NCI-H774 (cell line): ENCODE measurements at regions not wholly inside any gene's neighbourhood (a gene's known extent, or its start where the extent isn't known, plus 50 kb on each side); places are given as distances from the start of the nearest gene placed in this dataset.
A peak's percentile ranks its signal among the peaks of the same experiment; 100 is the strongest.

Experiments
- DNase-seq: peaks from one replicate; lab custom pipeline; 2025; lab: John Stamatoyannopoulos, UW

- no peak for DNase-seq
Observed at GRCh38 chr1:219521325-219521724, 91.6 kb downstream of the ZC3H11B start.

DNA sequence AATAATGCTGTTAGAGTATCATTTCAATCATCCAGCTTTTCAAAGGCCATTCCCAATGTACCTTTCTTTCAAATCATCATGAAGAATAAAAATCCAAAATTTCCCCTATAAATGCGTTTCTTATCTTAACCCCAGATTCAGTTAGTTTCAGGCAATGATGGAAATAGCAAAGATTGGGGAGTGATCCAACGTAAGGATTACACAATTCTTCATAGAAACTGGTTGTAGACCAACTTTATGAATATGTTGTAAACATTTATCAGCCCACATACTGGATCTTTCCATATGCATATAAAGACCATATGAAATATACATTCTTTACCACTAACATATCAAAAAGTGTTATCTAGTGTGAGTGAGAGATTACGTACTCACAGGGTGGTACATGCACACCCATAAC lies 92.7 kb downstream of the ZC3H11B start:
- no peak for DNase-seq

DNA sequence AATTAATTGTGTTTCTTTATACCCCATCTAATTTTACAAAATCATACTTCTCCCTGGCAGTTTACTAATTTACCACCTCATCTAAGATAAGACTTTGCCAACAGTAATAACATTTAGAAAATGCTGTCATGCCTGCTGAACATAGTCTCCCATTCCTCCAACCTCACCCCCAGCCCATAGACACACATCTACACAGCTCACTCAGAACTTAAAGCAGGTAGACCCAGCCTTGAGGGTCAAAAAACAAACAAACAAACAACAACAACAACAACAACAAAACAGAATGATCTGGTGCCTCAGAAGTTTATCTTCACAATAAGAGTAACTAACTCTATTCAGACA lies 94.0 kb downstream of the ZC3H11B start:
- no peak for DNase-seq

GRCh38 chr1:219518168-219518906 lies 94.6 kb downstream of the ZC3H11B start:
- no peak for DNase-seq

DNA sequence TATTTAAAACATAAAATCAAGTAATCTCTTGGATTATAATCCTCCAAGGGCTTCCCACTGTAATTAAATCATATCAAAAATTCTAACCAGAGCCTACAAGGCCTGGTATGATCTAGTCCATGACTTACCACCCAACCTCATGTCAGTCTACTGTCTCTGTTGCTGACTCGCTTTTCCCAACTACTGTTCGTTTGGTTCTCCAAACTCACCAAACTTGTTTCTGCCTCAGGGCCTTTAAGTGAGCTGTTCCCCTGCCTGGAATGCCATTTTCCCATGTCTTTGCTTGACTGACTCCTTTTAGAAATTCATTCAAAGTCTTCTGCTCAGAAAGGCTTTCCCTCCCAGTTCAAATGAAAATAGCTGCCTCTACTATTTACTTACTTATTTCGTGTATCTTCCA lies 95.9 kb downstream of the ZC3H11B start:
- DNase-seq: no peak

DNA sequence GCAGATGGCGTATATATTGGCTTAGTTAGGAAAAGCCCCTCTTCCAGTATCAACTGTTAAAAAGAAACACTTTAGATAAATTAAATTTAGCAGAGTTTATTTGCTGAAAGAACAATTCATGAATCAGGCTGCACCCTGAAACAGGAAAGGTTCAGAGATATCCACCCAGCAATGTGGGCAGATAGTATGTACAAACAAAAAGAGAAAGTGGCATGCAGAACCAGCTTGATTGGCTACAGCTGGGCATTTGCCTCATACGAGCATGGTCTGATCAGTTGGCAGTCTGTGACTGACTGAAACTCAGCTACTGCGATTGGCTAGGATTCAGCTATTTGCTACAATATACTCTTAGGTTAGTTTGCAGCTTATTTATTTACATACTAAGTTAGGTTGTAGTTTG lies 98.2 kb downstream of the ZC3H11B start:
- no peak for DNase-seq

DNA sequence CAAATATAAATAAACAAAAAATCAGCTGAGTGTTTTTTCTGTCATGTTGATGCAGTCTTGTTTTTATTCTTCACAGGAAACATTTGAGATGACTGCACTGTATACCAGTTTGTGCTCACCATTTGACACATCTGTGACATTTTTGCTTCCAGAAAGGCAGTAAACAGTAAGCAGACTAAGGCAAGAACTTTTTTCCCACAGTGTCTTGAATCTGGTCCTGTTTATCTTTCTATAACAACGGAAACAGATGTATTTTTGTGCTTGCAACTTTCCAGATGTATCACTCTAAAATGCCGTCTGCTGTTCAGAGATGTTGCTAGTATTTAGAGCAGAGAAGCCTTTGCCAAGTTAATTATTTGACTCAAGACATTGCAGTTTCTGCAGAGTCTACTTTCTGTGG lies 105.5 kb downstream of the ZC3H11B start:
- no peak for DNase-seq

GRCh38 chr1:219506936-219507335 lies 106.0 kb downstream of the ZC3H11B start:
- DNase-seq: no peak

GRCh38 chr1:219506473-219506899 lies 106.4 kb downstream of the ZC3H11B start:
- no peak for DNase-seq

DNA sequence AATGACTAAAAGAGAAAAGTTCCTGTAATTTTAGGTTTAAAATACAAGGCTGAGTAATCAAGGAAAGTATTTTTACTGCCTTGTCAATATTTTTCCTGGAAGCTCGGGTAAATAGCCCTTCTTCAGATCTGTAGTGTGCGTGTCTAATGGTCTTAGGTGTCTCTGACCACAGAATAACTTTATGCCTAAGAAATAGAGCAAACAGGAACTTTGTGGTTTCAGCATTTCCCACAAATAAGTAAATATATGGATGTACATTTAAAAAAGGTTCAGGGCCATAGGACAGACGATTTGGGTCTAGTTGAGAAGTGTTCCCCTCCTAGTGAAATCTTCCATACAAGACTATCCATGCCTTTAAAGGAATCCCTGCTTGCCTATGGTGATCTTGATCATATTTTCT lies 107.0 kb downstream of the ZC3H11B start:
- no peak for DNase-seq

GRCh38 chr1:219503604-219504003 lies 109.3 kb downstream of the ZC3H11B start:
- no peak for DNase-seq

GRCh38 chr1:219500327-219500897 lies 112.5 kb downstream of the ZC3H11B start:
- no peak for DNase-seq

- DNase-seq: no peak
Observed at GRCh38 chr1:219498666-219499065, 114.2 kb downstream of the ZC3H11B start.

- DNase-seq: peak; percentile 21
Observed at GRCh38 chr1:219495737-219496408, 117.0 kb downstream of the ZC3H11B start.

GRCh38 chr1:219492717-219493116 lies 120.2 kb downstream of the ZC3H11B start:
- DNase-seq: no peak

GRCh38 chr1:219490566-219490965 lies 122.3 kb downstream of the ZC3H11B start:
- DNase-seq: no peak

DNA sequence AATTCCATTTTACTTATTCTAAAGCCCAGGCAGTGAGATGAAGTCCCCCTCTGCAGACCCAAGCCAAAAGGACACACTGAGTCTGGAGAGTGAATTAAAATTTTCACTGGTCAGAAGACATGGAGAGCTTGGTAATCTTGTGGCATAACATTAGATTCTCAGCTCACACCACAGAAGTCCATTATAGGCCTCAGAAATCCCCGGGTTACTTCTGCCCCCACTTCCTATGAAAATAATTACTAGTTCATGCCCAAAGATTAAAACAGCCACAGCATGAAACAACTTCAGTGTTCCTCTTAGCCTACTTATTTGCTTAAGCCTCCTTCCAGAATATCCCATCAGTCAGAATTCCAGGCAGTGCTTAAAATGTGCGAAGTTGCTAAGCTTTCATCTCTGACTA lies 123.3 kb downstream of the ZC3H11B start:
- no peak for DNase-seq

- DNase-seq: no peak
Observed at GRCh38 chr1:219488275-219488674, 124.6 kb downstream of the ZC3H11B start.

GRCh38 chr1:219483530-219483929 lies 129.4 kb downstream of the ZC3H11B start:
- no peak for DNase-seq

DNA sequence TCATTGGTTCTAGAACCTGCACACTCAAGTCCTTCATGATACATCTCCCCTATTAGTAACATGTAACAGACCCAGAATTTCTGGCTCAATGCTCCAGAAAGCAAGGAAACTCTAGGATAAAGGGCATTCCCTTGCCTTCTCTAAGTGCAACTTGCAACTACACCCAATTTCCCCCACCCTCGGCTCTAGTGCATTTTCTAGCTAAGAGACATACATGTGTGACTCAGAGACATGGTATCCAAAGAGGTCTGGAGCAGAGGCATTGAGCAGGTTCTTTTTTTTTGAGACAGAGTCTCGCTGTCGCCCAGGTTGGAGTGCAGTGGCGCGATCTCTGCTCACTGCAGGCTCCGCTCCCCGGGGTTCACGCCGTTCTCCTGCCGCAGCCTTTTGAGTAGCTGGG lies 132.9 kb downstream of the ZC3H11B start:
- no peak for DNase-seq

DNA sequence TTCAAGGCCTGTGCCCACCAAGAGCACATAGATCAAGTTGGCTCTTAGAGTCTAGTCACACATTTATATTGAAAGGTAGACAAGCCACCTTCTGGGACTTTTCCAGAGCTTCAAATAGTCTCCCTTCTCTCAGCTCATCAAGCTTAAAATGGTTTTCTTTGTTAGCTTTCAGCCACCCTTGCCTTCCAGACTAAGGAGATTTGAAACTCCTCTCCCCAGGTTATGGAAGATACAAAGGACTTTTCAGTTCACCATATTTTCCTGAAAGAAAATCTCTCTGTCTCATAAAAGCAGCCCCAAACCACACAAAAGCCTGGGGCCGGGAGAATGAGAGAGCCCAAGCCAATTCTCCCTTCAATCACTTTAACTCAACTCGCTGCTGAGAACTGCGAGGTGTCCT lies 134.1 kb downstream of the ZC3H11B start:
- no peak for DNase-seq

- DNase-seq: no peak
Observed at GRCh38 chr1:219477861-219478260, 135.0 kb downstream of the ZC3H11B start.

- DNase-seq: no peak
Observed at GRCh38 chr1:219476716-219477115, 136.2 kb downstream of the ZC3H11B start.

DNA sequence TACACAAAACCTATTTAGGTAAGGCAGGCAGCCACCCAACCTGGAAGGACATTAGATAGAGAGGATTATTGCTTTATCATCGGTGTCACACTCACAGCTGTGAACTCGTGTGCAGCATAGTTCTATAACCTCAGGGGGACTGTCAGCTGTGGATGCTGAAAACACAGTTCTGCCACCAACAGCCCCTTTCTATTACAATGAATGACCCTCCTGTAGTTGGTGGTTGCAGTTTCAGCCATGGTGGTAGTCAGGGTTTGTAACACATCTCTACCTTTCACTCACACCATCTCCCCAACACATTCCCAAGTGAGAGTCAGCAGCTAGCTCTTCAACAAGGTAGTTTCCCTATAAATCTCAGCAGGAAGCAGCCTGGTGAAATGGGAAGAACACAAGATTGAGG lies 136.8 kb downstream of the ZC3H11B start:
- DNase-seq: no peak
